OCI-LY3 (cell line): ENCODE measurements at regions not wholly inside any gene's neighbourhood (a gene's known extent, or its start where the extent isn't known, plus 50 kb on each side); places are given as distances from the start of the nearest gene placed in this dataset.

ENCODE experiments used
- CTCF ChIP-seq: fragments of 200-600, 300-600 bp; sonication (generic); IDR thresholded peaks from 2 replicates; pipeline ENCODE4 v1.5.1; 2014; ENCODE audit warnings: antibody characterized with exemption, low read length, low read depth
- EZH2phosphoT487 ChIP-seq: fragments of 200-600 bp; shearing (Covaris generic); IDR thresholded peaks from 2 replicates; pipeline ENCODE4 v1.6.1; 2018; ENCODE audit warnings: antibody characterized with exemption, mixed run types, low read depth

- TF ChIP-seq CTCF (no peak), EZH2phosphoT487 (no peak)
Observed at GRCh38 chr12:86445356-86445755, 189.2 kb upstream of the MGAT4C start.
